Hippocampal formation (tissue), 2 donors: ENCODE measurements at regions not wholly inside any gene's neighbourhood (a gene's known extent, or its start where the extent isn't known, plus 50 kb on each side); places are given as distances from the start of the nearest gene placed in this dataset.
"Not testable (repeated sequence)": the region's sequence is repeated elsewhere in the genome, so short reads cannot be mapped to it uniquely, and the experiment has no call there.

ENCODE experiments used
- DNase-seq, 2 donors: peaks; one replicate each; lab custom pipeline; 2025; lab: John Stamatoyannopoulos, UW

GRCh38 chr19:13652810-13653590, 111.3 kb upstream of the MRI1 start:
- DNase-seq: no peak

GRCh38 chr19:13646758-13647157, 117.6 kb upstream of the MRI1 start:
- no peak for DNase-seq

- no peak for DNase-seq
Measured at GRCh38 chr19:13644645-13645044, 119.7 kb upstream of the MRI1 start.

GRCh38 chr19:13640611-13641010, 123.7 kb upstream of the MRI1 start:
- DNase-seq: no peak

- DNase-seq: no peak
Measured at GRCh38 chr19:13639342-13639929, 124.9 kb upstream of the MRI1 start.

- DNase-seq: no peak
Measured at GRCh38 chr19:13637664-13638063, 126.7 kb upstream of the MRI1 start.

GRCh38 chr19:13634658-13635057, 128.4 kb upstream of the CACNA1A start:
- DNase-seq: no peak

DNA sequence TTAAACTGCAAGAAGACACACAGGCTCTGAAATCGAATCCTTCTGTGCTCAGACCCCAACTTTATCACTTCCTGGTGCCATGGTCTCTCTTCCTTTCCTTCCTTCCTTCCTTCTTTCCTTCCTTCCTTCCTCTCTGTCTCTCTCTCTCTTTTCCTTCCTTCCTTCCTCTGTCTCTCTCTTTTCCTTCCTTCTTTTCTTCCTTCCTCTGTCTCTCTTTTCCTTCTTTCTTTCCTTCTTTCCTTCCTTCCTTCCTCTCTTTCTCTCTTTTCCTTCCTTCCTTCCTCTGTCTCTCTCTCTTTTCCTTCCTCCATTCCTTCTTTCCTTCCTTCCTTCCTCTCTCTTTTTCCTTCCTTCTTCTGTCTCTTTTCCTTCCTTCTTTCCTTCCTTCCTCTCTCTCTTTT, 127.2 kb upstream of the CACNA1A start:
- DNase-seq: no peak

- no peak for DNase-seq
Measured at GRCh38 chr19:13633109-13633508, 126.8 kb upstream of the CACNA1A start.

- not testable (repeated sequence) for DNase-seq
Measured at GRCh38 chr19:13632164-13632563, 125.9 kb upstream of the CACNA1A start.

DNA sequence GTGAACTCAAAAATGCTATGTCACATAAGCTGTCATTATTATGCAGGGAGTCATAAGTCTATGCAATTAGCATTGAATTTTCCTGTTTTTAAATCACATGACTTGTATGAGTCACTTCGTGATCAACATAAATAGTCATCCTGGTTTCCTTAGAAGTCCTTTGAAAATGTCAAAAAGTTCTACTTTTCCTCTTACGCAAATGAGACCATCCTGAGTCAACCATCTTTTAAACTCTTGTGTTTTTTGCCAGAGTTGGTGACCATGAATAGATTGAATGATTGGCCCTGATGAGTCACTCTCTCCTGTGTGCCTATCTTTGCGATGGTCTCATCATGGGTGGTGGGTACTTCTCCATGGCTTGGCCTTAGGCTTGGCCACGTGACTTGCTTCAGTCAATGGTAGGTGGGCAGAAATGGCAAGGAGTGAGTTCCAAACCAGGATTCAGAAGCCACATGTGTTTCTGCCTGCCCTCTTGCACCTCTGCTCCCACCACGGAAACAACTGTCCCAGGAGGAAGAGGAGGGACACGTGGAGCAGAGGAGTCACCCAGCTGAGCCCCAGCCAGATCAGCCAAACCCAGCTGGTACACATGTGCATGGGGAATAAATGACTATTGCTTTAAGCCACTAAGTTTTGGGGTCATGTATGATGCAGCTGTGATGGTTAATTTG, 123.5 kb upstream of the CACNA1A start:
- DNase-seq: no peak

GRCh38 chr19:13627531-13627930, 121.3 kb upstream of the CACNA1A start:
- no peak for DNase-seq

- DNase-seq: no peak
Measured at GRCh38 chr19:13623716-13624710, 117.7 kb upstream of the CACNA1A start.

DNA sequence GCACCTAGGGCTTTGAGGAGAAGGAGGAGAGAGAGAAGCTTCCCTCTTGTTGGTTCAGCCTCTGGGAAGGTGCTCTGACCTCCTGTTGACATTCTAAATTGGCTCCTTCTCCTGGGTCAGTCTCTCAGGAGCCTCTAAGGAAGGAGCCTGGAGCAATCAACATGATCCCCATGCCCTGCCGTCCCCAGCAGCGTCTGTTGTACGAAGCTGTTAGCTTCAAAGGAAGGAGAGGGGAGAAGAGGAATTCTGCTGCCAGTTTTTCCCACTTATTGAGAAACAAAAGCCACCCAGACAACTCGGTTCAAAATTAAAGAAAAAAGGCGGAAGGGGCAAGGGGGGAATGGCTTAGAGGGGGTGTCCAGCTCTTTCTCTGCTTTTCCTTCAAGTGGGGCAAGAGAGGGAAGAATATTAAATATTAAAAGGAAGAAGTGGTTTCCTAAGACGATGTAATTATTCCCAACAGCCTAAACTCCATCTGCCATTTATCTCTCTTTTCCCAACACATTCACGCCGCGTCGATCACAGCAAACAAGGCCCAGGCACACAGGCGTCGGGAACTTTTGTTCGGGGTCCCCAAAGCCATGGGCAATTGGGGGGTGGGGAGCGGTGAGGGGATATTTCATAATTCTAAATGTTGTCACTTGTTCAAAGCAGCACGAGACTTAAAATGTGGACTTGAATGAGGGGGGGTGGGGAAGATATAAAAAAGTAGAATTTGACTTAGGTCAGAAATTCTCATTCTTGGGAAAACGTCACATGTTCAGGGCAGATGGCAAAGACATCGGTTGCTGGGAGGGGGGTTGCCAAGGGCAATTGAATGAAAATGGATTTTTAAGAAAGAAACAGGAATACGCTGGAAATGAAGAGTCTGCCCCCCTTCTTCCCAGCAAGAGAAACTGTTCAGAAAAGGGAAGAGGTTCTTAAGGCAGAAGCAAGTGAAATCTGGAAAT, 116.8 kb upstream of the CACNA1A start:
- DNase-seq: no peak

- no peak for DNase-seq
Measured at GRCh38 chr19:13621413-13621812, 115.1 kb upstream of the CACNA1A start.

- DNase-seq: peak in 1 of 2 donors; percentile 9
Measured at GRCh38 chr19:13619203-13619632, 112.9 kb upstream of the CACNA1A start.

GRCh38 chr19:13615890-13616289, 109.6 kb upstream of the CACNA1A start:
- DNase-seq: no peak

DNA sequence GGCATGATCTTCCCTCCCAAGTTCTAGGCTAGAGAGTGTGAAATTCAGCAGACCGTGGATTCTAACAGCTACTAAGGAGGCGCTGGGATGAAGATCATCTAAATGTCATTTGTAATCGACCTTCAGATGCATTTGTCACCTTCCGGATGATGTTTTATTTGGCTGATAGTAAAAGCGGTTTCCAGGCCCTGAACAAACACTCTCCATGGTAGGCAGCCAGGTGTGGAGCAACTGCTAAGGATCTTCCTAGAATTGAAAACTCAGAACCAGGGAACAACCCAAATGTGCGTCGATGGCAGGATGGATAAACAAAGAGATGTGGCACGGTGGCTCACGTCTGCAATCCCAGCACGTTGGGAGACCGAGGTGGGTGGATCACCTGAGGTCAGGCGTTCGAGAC, 107.2 kb upstream of the CACNA1A start:
- no peak for DNase-seq

- DNase-seq: no peak
Measured at GRCh38 chr19:13611596-13611995, 105.3 kb upstream of the CACNA1A start.

DNA sequence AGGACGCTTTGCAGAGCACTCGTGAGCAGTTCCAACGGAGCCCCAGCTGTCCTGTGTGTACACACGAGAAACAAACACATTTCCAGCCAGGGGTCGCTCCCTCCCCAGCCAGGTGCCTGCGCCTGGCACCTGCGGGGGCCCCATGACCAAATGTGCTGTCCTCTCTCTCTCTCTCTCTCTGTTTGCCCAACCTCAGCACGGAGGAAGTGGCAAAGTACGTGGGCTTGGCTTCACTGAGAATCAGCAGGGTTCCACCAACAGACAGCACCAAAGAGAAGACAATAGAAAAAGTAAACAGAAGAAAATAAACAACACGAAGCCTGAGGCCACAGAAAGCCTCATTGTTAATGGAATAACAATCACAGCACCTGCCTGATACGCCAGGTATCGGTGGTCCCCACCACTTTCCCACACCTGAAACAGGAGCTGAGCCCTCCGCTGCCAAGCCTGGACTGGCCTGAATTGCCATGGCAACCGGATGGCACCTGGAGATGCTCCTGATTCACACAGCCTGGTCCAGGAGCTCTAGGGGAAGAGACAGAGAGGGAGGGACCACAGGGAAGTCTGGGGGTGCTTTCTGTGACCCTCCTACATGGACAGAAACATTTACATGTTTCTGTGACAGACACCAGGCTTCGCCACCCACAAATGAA, 103.9 kb upstream of the CACNA1A start:
- DNase-seq: no peak
